Hematopoietic multipotent progenitor cell treated with erythropoietin and hydrocortisone succinate and interleukin-3 and kit ligand, for 15 days (in vitro differentiated cells): ENCODE measurements at regions not wholly inside any gene's neighbourhood (a gene's known extent, or its start where the extent isn't known, plus 50 kb on each side); places are given as distances from the start of the nearest gene placed in this dataset.
"Not testable (repeated sequence)": the region's sequence is repeated elsewhere in the genome, so short reads cannot be mapped to it uniquely, and the experiment has no call there.

Experiments
- DNase-seq: peaks from one replicate; pipeline ENCODE4 v3.0.0-alpha.2; 2015; ENCODE audit warnings: low spot score

DNA sequence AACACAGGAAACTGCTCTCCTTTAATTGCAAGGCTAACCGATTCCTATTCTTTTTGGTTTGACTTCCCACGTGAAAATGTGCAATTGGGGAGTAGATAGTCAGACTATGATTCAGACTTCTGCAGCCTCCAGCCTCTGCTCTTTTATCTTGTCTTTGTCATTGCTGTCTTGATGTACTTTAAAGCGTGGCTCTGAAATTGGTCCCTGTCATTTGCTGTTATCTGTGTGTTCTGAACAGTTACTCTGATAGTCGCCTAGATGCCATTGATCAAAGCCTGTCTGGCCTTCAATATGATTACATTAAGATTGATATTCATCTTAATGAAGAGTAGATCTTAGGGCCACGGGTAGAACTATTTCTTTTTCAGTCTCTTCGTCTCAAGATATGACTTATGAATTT is 799.2 kb downstream of the REEP3 start:
- no peak for DNase-seq

GRCh38 chr10:64329510-64329909 is 808.3 kb downstream of the REEP3 start:
- no peak for DNase-seq

DNA sequence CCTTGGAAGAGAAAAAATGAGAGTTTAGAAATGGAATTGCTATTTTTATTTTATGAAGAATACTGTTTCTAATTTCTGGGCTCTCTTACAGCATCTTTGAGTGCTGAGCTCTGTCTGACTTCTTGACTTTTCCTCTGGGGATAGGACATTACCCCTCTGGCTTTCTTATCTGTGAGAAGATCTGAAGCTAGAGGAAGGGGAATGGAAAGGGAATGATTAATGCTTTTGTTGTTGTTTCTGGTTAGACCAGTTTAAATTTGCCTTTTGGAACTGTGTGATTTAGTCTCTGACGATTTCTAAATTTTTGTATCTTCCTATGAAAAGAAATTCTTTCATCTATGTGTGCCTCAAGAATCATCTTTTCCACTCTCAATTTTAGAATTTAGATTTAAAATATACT is 811.4 kb downstream of the REEP3 start:
- no peak for DNase-seq

DNA sequence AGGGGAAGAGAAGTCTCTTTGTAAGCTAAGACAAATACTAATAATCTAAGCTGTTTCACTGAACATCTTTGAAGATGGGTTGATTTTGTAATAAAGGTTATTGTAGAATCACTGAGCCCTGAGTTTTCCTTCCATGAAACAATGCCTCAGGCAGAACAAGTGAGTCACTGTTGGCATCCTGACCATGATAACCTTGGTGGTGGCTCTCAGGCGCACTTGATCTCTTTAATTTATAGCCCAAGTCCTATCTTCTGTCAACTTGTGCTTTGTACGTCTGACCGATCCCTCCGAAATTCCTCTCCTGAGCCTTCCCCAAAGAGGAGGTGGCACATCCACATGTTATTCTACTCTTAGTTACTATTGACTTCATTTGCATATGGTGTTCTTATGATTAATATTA is 812.9 kb downstream of the REEP3 start:
- no peak for DNase-seq

- DNase-seq, result no peak
Observed at GRCh38 chr10:64344211-64344610, 823.0 kb downstream of the REEP3 start.

GRCh38 chr10:64345856-64346255 is 824.7 kb downstream of the REEP3 start:
- no peak for DNase-seq

DNA sequence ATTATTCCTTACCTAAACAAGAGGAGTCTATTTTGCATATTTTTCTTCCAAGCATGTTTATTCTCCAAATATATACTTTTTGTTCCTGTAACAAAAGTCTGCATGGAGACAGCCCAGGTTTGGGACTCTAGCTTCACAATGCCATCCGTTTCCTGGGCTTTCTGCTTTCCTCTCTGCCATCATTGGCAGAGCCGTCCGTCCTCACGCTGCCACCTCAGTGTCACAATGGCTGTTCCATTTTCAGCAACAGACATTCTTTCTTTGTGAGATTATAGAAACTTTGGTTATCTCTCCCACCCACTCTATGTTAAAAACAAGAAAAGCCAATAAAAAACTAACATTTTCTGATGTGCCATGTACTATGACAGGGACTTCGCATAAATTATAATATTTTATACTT is 825.2 kb downstream of the REEP3 start:
- no peak for DNase-seq

GRCh38 chr10:64350665-64351064 is 829.5 kb downstream of the REEP3 start:
- DNase-seq, result no peak

GRCh38 chr10:64358907-64359306 is 837.7 kb downstream of the REEP3 start:
- no peak for DNase-seq

DNA sequence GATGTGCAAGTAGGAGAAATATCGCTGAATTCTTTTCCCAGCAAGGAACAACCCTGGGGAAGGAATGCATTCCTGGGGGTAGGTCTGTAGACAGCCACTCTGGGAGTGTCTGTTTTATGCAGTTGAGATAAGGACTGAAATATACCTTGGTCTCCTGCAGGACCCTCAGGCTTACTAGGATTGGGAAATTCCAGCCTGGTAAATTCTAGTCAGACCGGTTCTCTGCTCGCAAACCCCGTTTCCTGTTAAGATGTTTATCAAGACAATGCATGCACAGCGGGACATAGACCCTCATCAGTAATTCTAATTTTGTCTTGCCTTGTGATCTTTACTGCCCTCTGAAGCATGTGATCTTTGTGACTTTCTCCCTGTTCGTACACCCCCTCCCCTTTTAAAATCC is 839.0 kb downstream of the REEP3 start:
- not testable (repeated sequence) for DNase-seq

DNA sequence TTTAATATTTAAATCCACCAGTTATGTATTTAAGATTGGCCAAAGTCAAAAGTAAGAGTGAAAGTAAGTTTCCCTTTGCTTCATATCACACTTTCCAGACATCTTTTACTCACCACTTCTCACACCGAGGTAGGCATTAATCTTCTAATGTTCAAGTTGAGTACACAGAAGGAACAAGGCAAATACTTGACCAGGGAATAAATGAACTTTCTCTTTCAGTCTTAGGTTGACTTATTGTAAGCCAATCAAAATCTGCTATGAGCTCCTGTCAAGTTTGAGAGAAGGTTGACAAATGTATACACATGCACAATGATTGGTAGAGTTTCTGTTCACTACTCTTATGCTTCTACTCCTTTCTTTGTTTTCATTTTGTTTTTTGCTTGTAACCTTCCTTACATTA is 842.5 kb downstream of the REEP3 start:
- no peak for DNase-seq

DNA sequence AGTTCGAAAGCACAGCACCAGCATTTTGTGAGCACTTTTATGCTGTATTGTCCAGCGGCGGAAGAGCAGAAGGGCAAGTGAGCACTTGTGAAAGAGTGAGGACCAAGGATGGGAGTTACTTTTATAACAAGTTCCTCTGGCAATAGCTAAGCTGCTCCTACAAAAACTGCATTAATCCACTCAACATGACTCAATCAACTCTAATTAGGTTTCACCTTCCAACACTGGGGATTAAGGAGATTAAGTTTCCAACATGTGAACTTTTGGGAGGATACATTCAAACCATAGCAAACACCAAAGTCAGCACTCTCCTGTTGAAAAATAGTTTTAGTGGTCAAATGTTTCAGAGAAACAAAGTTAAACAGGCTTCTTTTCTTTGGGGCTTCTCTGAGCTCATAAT is 844.5 kb downstream of the REEP3 start:
- no peak for DNase-seq

DNA sequence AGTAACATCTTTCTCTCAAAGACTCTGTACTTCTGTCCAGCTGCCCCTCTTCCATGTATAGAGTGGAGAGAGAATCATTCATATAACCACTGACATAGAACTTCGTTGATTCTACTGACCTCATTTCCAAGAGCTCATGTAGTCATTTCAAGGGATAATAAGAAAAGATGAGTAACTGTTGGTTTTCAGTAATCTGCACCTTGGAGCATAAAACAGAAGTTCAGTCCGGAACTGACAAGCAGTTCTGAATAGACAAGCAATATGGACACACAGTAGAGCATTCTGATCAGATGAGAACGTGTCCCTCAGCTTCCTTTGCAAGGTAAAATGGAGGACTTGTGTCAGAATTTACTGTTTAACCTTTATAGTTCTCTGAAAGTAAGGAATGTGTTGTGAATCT is 847.1 kb downstream of the REEP3 start:
- no peak for DNase-seq

DNA sequence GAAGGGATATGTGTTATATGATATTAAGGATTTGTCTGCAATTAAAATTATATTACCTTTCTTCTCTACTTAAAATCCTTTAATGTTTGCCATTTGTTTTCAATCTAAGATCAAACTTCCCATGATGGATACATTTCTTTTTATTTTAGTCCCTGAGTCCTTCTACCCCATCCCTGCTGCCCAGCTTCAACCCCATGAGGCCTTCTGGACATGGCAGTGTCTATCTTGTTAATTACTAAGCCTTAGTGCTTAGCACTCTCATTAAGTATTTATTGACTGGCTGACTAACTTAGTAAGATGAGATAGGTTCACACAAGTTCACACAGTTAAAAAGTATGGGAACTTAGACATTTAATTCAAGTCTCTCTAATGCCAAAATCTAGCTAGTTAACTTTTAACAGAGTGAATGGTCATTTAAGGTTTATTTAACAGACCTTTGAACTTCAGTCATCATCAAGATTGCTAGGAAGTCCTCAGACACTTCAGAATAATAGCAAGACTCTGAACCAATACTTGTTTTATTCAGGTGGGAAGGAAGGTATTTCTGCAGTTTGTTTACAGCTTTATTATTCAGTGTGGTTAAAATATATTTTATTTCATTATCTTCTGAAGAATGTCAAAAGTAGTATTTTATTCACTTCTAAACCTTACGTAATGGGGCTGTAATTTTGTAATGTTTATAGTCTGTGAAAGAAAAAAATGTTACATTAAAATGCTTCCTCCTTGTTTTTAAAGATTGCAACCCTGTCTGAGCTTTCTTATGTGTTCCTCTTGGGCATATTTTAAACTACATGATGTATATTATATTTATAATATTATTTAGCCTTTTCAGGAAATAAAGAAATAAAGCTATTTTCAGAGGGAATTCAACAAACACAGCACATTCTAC is 848.9 kb downstream of the REEP3 start:
- DNase-seq, result no peak

DNA sequence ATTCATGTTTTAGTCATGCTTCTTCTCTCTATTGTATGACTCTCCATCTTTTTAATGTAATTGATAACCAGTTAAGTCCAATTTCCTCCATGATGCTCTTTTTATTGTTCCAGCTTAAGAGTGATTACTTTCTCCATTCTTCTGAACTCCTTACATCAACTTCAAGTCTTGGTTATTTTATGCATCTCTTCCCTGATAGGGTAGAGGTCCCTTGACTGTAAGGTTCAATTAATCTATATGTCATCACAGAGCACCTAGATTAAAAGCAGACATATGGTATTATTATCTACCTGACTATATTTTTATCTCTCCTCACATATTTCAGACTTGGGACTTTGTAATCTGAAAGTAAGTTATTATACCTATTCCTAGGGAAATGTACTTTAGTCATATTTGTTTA is 853.1 kb downstream of the REEP3 start:
- no peak for DNase-seq

- no peak for DNase-seq
Observed at GRCh38 chr10:64376167-64376566, 855.0 kb downstream of the REEP3 start.

GRCh38 chr10:64379898-64380297 is 858.7 kb downstream of the REEP3 start:
- no peak for DNase-seq

- DNase-seq, result no peak
Observed at GRCh38 chr10:64385355-64385754, 864.2 kb downstream of the REEP3 start.

- no peak for DNase-seq
Observed at GRCh38 chr10:64394744-64395143, 873.5 kb downstream of the REEP3 start.

- no peak for DNase-seq
Observed at GRCh38 chr10:64396105-64396708, 875.0 kb downstream of the REEP3 start.

- no peak for DNase-seq
Observed at GRCh38 chr10:64397125-64397524, 875.9 kb downstream of the REEP3 start.

DNA sequence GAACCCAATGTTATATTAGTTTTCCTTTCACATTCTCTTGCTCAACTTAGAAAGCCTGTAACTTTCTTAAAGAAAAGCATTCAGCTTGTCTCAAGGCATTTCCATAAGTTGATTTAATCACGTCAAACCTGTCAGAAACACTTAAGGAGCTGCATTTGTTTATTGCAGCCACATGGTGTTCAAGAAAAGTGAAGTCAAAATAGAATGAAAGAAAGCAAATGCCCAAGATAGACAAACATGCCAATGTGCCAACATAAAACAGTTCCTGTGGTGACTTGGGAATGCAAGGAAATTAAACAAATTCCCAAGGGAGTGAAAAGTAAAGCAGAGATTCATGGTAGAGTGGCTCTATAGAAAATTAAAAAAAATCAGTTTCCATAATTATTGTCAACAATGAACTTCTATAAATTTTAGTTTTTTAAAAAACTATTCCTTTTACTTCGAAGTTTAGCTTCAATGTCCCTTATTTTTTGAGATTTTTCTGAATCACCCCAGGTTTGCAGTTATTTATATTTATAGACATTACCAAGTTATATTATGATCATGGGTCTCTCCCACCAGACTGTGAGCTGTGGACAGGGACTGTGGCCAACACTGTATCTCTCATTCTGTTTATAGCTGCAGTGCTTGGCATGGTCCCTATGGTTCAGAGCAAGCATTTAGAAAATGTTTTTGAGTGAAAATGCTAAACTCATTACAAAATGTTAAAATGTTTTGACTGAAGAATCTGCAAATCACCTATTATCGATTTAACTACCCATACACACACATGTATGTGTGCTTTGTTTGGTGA is 887.4 kb downstream of the REEP3 start:
- DNase-seq, result no peak

DNA sequence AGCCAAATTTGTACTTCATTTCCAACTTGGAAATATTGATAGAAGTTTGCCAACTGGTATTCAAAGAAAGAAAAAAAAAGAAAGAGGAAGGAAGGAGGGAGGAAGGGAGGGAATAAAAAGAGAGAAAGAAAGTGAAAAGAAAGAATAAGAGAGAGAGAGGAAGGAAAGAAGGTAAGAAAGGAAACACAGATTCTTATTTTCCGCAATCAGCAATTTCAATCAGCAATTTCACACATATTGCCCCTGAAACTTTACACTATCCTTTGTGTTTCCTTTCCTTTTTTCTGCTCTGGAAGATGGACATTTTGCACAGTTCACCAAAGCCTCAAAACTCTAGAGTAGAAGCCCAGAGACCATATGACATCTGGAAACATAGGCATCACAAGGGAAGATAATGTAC is 888.1 kb downstream of the REEP3 start:
- no peak for DNase-seq
